Stimulated activated CD8-positive, alpha-beta memory T cell treated with anti-CD3 and anti-CD28 coated beads, Interleukin-2, amount 100 ng/mL, for 48 hours (primary cell): ENCODE measurements at regions not wholly inside any gene's neighbourhood (a gene's known extent, or its start where the extent isn't known, plus 50 kb on each side); places are given as distances from the start of the nearest gene placed in this dataset.

Experiments
- DNase-seq, 2 donors: peaks; one replicate each; pipeline ENCODE4 v3.0.0-alpha.2; 2020; ENCODE audit warnings: low read depth in 2 of 2

- DNase-seq, result no peak
Measured at GRCh38 chrX:9195199-9195880, 161.4 kb upstream of the FAM9B start.

- no peak for DNase-seq
Measured at GRCh38 chrX:9196961-9197640, 163.2 kb upstream of the FAM9B start.

- no peak for DNase-seq
Measured at GRCh38 chrX:9204560-9204959, 170.6 kb upstream of the FAM9B start.

DNA sequence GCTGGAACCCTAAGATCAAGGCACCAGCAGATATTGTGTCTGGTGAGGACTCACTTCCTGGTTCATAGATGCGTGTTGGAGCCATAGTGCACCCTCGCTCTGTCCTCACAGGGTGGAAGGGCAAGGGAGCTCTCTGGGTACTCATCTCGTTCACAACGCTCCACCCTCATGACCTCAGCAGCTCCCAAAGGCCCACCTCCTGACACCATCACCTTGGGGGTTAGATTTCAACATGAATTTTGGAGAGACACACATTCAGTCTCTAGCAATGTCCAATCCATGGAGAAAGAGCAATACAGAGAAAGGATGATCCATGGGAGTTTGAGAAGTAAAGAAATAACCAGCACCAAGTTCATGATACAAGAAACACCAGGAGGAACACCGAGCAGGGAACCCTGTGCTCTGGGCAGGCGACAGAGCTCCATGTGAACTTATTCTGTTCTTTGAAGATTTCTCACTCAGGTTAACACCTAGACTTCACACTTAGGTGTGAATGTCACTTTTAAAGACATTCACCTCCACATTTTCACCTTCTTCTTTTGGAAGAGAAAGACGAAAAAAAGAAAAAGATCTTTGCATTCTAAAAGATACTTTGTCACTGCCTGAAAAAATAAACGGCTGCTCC, 171.8 kb upstream of the FAM9B start:
- no peak for DNase-seq

GRCh38 chrX:9207142-9207541, 173.2 kb upstream of the FAM9B start:
- DNase-seq, result no peak

DNA sequence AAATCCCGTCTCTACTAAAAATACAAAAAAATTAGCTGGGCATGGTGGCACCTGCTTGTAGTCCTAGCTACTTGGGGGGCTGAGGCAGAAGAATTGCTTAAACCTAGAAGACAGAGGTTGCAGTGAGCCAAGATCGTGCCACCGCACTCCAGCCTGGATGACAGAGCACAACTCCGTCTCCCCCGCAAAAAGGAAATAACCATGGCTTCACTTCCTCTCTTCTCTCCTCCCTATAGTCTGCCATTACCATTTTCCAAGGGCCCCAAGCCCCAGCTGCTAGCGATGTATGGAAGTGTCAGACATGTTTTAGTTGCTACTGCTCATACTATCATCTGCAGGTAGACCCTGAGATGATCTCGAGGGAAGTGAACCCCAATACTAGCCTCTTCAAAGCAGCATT, 177.3 kb upstream of the FAM9B start:
- no peak for DNase-seq

- DNase-seq, result no peak
Measured at GRCh38 chrX:9221781-9222180, 187.9 kb upstream of the FAM9B start.

DNA sequence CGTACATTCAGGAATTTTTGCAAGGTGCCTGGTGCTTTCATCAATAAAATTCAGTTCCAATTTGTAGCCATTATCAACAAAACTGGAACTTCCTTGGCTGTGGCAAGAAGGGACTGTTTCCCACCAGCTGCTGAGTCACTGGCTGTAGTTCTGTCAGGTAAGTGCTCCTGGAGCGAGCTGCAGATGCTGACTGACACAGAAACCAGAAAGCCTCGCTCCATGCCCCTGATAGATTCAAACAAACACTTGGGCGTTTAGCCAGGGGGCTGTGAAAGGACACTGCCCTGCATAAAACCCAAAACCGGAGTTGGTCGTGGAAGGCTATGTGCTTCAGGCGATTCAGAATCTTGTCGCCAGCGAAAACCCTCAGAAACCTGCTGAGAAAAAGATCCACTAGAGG, 188.4 kb upstream of the FAM9B start:
- no peak for DNase-seq

DNA sequence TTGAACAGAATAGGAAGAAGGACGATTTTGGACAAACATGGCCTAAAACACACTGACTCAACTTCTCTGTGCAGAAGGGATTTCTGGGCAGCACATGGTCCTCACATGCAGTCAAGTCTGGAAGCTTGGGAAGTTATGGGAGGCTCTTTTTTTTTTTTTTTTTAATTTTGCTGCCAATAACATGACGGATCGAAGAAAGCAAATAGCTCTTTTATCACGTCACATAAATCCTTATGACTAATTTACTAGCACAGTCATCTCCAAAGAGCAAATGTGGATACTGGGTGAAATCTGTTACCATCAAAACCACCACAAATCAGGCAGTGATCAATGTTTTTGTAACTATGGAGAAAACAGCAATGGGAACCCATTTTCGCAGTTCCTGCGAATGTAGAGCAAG, 193.3 kb upstream of the FAM9B start:
- DNase-seq, result no peak

GRCh38 chrX:9231491-9231890, 197.6 kb upstream of the FAM9B start:
- no peak for DNase-seq

DNA sequence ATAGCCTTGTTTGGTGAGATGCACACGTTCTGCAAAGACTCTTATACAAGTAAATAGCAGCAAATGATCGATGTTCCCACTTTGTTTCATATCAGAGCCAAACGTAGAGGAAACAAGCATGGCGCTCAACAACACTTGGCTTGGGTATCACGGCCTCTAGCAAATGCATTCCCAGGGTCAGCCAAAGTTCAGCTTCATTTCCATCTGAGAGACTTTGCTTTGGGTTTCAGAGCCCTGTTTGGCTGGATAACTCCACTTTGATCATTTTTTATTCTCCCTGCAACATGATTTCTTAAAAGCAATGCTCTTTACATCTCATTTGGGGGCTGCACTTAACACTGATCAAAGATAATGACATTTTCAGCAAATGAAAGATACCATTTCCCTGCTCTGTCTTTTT, 199.2 kb upstream of the FAM9B start:
- DNase-seq, result no peak

- DNase-seq, result no peak
Measured at GRCh38 chrX:9234315-9234714, 200.4 kb upstream of the FAM9B start.

- no peak for DNase-seq
Measured at GRCh38 chrX:9235722-9236121, 201.8 kb upstream of the FAM9B start.

GRCh38 chrX:9240956-9241355, 207.0 kb upstream of the FAM9B start:
- no peak for DNase-seq

GRCh38 chrX:9241427-9241826, 207.5 kb upstream of the FAM9B start:
- no peak for DNase-seq

GRCh38 chrX:9249051-9249846, 215.3 kb upstream of the FAM9B start:
- no peak for DNase-seq

- DNase-seq, result no peak
Measured at GRCh38 chrX:9252182-9252581, 212.7 kb upstream of the TBL1X start.

- DNase-seq, result no peak
Measured at GRCh38 chrX:9253211-9253610, 211.6 kb upstream of the TBL1X start.

GRCh38 chrX:9257718-9258420, 207.0 kb upstream of the TBL1X start:
- no peak for DNase-seq

DNA sequence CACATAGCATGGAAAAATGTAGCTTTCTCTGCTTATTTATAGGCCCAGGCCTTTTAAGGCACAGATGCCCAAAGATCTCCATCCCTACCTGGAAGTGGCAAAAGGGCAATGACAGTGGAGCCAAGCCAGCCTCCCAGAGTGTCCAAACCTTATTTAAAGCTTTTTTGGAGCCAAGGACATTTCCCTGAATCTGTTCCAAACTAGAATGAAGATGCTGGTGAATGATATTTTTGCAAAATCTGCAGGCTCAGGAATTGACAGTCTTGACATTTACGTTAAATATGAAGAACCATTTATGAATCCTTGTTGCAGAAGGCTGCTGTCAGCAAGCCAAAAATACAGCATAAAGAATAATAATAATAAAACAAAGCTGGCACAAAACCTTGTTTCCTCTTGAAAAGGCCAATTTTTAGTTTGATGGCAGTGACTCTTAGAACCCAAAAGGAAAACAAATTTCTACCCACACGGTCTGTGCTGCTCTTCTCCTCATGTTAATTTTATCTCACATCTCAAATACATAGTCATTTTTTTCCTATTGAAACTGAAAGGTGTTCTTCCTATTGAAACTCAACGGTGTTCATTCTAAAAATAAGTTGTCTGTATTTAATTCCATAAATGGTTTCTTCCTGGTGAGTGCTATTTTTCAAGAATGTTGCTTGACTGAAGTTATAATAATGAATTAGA, 206.3 kb upstream of the TBL1X start:
- no peak for DNase-seq

GRCh38 chrX:9260603-9261002, 204.3 kb upstream of the TBL1X start:
- DNase-seq, result no peak
